HepG2 (cell line): ENCODE measurements at regions not wholly inside any gene's neighbourhood (a gene's known extent, or its start where the extent isn't known, plus 50 kb on each side); places are given as distances from the start of the nearest gene placed in this dataset.

Experiments used
- ATF7 ChIP-seq, 2 experiments: fragments of 450-650 bp in 1 of 2; sonication (generic) in 1 of 2; formaldehyde crosslinking in 1 of 2; IDR thresholded peaks; 2 replicates each; pipeline versions ENCODE4 v1.4.0 to v1.6.1; 2016 to 2020; ENCODE audit warnings: antibody characterized with exemption in 1 of 2, mild to moderate bottlenecking in 1 of 2, missing genetic modification reagents in 1 of 2
- CHD4 ChIP-seq: fragments of 200-600 bp; sonication (generic); IDR thresholded peaks from 2 replicates; pipeline ENCODE4 v1.7.0; 2017; ENCODE audit warnings: mild to moderate bottlenecking, low read length, borderline replicate concordance
- GZF1 ChIP-seq: sonication (generic); formaldehyde crosslinking; IDR thresholded peaks from 2 replicates; pipeline ENCODE4 v1.5.1; 2020; ENCODE audit warnings: mild to moderate bottlenecking, missing genetic modification reagents
- HNRNPH1 ChIP-seq: fragments of 200-400 bp; formaldehyde crosslinking; optimal IDR thresholded peaks from 2 replicates; pipeline ENCODE3; 2017; ENCODE audit warnings: mild to moderate bottlenecking, low read depth, low read length
- KDM5A ChIP-seq: fragments of 200-600 bp; sonication (generic); IDR thresholded peaks from 2 replicates; pipeline ENCODE4 v1.7.0; 2018; ENCODE audit warnings: antibody characterized with exemption, mild to moderate bottlenecking, low read length, borderline replicate concordance
- MIXL1 ChIP-seq: IDR thresholded peaks from 2 replicates; pipeline ENCODE4 v1.6.1; 2016
- PCBP1 ChIP-seq: fragments of 200-400 bp; formaldehyde crosslinking; IDR thresholded peaks from 2 replicates; pipeline ENCODE4 v1.6.1; 2017; ENCODE audit warnings: mild to moderate bottlenecking, low read depth, low read length, borderline replicate concordance
- POLR2AphosphoS5 ChIP-seq: IDR thresholded peaks from 2 replicates; pipeline ENCODE4 v1.6.1; 2012; ENCODE audit warnings: low read depth, low read length
- SP1 ChIP-seq, 2 experiments: fragments of 450-650 bp in 1 of 2; sonication (generic) in 1 of 2; formaldehyde crosslinking in 1 of 2; IDR thresholded peaks; 2 replicates each; pipeline versions ENCODE4 v1.4.0 to v1.6.1; 2016 to 2020; ENCODE audit warnings: missing genetic modification reagents in 1 of 2
- ZNF772 ChIP-seq: sonication (generic); formaldehyde crosslinking; IDR thresholded peaks from 2 replicates; pipeline ENCODE4 v1.5.0; 2020; ENCODE audit warnings: mild to moderate bottlenecking, missing genetic modification reagents
- TF ChIP-seq, protein P1 (sequence below): sonication (generic); formaldehyde crosslinking; IDR thresholded peaks from 2 replicates; pipeline ENCODE4 v1.5.0; 2020; ENCODE audit warnings: mild to moderate bottlenecking, missing genetic modification reagents, moderate library complexity
- TF ChIP-seq, protein P2 (sequence below): sonication (generic); formaldehyde crosslinking; IDR thresholded peaks from 2 replicates; pipeline ENCODE4 v1.4.0; 2020; ENCODE audit warnings: mild to moderate bottlenecking, missing genetic modification reagents
- TF ChIP-seq, protein P3 (sequence below): IDR thresholded peaks from 2 replicates; pipeline ENCODE4 v1.6.1; 2016; ENCODE audit warnings: low read depth

DNA sequence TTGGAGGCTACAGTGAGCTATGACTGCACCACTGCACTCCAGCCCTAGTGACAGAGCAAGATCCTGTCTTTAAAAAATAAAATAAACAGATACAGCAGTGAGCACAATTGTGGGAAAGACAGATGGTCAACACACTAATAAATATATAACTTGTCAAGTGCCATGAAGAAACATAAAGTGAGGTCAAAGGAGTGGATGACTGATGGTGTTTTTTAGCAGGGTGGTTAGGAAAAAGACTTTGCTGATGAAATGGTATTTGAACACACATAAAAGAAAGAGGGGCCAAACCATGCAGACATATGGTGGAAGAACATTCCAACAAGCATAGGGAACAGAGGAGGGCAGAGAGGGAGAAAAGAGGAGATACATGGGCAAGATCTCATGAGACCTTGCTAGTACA is 392.7 kb upstream of the AUTS2 start:
- TF ChIP-seq CHD4 = no peak
- no peak for TF ChIP-seq GZF1 (CRISPR knock-in tag)
- no peak for TF ChIP-seq HNRNPH1
- TF ChIP-seq KDM5A = no peak
- TF ChIP-seq ATF7 (IDR thresholded peaks at IDR 0.05) = no peak
- TF ChIP-seq ATF7 (CRISPR knock-in tag; IDR thresholded peaks at IDR 0.05) = no peak
- TF ChIP-seq PCBP1 = no peak
- no peak for TF ChIP-seq POLR2AphosphoS5
- TF ChIP-seq MIXL1 (CRISPR knock-in tag) = no peak
- TF ChIP-seq ZNF772 (CRISPR knock-in tag) = no peak
- no peak for TF ChIP-seq SP1 (IDR thresholded peaks at IDR 0.05)
- no peak for TF ChIP-seq SP1 (CRISPR knock-in tag; IDR thresholded peaks at IDR 0.05)
- TF ChIP-seq, protein P1, sequence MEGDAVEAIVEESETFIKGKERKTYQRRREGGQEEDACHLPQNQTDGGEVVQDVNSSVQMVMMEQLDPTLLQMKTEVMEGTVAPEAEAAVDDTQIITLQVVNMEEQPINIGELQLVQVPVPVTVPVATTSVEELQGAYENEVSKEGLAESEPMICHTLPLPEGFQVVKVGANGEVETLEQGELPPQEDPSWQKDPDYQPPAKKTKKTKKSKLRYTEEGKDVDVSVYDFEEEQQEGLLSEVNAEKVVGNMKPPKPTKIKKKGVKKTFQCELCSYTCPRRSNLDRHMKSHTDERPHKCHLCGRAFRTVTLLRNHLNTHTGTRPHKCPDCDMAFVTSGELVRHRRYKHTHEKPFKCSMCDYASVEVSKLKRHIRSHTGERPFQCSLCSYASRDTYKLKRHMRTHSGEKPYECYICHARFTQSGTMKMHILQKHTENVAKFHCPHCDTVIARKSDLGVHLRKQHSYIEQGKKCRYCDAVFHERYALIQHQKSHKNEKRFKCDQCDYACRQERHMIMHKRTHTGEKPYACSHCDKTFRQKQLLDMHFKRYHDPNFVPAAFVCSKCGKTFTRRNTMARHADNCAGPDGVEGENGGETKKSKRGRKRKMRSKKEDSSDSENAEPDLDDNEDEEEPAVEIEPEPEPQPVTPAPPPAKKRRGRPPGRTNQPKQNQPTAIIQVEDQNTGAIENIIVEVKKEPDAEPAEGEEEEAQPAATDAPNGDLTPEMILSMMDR (CRISPR knock-in tag) = no peak
- TF ChIP-seq, protein P2, sequence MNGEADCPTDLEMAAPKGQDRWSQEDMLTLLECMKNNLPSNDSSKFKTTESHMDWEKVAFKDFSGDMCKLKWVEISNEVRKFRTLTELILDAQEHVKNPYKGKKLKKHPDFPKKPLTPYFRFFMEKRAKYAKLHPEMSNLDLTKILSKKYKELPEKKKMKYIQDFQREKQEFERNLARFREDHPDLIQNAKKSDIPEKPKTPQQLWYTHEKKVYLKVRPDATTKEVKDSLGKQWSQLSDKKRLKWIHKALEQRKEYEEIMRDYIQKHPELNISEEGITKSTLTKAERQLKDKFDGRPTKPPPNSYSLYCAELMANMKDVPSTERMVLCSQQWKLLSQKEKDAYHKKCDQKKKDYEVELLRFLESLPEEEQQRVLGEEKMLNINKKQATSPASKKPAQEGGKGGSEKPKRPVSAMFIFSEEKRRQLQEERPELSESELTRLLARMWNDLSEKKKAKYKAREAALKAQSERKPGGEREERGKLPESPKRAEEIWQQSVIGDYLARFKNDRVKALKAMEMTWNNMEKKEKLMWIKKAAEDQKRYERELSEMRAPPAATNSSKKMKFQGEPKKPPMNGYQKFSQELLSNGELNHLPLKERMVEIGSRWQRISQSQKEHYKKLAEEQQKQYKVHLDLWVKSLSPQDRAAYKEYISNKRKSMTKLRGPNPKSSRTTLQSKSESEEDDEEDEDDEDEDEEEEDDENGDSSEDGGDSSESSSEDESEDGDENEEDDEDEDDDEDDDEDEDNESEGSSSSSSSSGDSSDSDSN (CRISPR knock-in tag) = no peak
- TF ChIP-seq, protein P3, sequence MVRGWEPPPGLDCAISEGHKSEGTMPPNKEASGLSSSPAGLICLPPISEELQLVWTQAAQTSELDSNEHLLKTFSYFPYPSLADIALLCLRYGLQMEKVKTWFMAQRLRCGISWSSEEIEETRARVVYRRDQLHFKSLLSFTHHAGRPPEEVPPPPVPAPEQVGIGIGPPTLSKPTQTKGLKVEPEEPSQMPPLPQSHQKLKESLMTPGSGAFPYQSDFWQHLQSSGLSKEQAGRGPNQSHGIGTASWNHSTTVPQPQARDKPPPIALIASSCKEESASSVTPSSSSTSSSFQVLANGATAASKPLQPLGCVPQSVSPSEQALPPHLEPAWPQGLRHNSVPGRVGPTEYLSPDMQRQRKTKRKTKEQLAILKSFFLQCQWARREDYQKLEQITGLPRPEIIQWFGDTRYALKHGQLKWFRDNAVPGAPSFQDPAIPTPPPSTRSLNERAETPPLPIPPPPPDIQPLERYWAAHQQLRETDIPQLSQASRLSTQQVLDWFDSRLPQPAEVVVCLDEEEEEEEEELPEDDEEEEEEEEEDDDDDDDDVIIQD (CRISPR knock-in tag) = no peak
